K562 (cell line): ENCODE measurements at regions not wholly inside any gene's neighbourhood (a gene's known extent, or its start where the extent isn't known, plus 50 kb on each side); places are given as distances from the start of the nearest gene placed in this dataset.

Source experiments
- ATAC-seq: fragments of 200-7000 bp; cut with Tn5 transposase; 3 replicates; pipeline ENCODE4 v1.9.1; 2020; ENCODE audit warnings: moderate library complexity
- BruUV-seq: library from RNA; stranded (reverse); fragments of 400-500 nt; replicated peaks from 2 replicates; lab custom pipeline; 2021; lab: Mats Ljungman, UMichigan
- CTCF ChIA-PET: fragments of 300-600 bp; formaldehyde crosslinking; extraction: SDS; loops from one replicate; lab custom pipeline; 2021; ENCODE audit warnings: low intra/inter-chr PET ratio; lab: Yijun Ruan, JAX
- POLR2A ChIA-PET: fragments of 300-600, 350-650 bp; sonication (Branson Sonifier 250); formaldehyde crosslinking; extraction: SDS; loops from one replicate; lab custom pipeline; 2021; ENCODE audit warnings: antibody characterized with exemption, inconsistent platforms; lab: Yijun Ruan, JAX
- DNase-seq, 4 experiments: peaks; one replicate each; pipeline versions ENCODE4 v3.0.0 to v3.0.0-alpha.2; 2011 to 2018; ENCODE audit warnings: low spot score in 3 of 4, mixed read lengths in 3 of 4; ENCODE audit errors: extremely low read depth in 1 of 4
- FAIRE-seq: peaks from 2 replicates; lab custom pipeline; 2011; peaks lifted over from hg19 to GRCh38; lab: Jason Lieb, UNC
- H2AFZ ChIP-seq: 2 replicates; pipeline ENCODE4 v1.6.0; 2011; ENCODE audit warnings: low read depth, low read length, control low read depth, inconsistent platforms
- H3K27ac ChIP-seq: fragments of 200-600 bp; 3 replicates; pipeline ENCODE4 v1.8.0; 2011; ENCODE audit warnings: low read depth, mild to moderate bottlenecking, control low read depth, inconsistent platforms, low read length, moderate library complexity, mixed read lengths; ENCODE audit errors: extremely low read depth
- H3K27me3 ChIP-seq, 2 experiments: fragments of 300-600 bp in 1 of 2; 2 replicates in 1 of 2; 3 replicates in 1 of 2; pipeline versions ENCODE4 v1.6.0 to v1.8.0; 2011; ENCODE audit warnings: inconsistent platforms in 2 of 2, low read length in 2 of 2, mild to moderate bottlenecking in 1 of 2, mixed read lengths in 1 of 2, moderate library complexity in 1 of 2; ENCODE audit not compliant: control insufficient read depth in 2 of 2, insufficient read depth in 2 of 2
- H3K36me3 ChIP-seq: fragments of 300-600 bp; 3 replicates; pipeline ENCODE4 v1.8.0; 2011; ENCODE audit warnings: mild to moderate bottlenecking, low read length, inconsistent platforms; ENCODE audit not compliant: control insufficient read depth, insufficient read depth
- H3K4me1 ChIP-seq, 2 experiments: fragments of 200-600 bp in 1 of 2; replicated peaks in 1 of 2; 2 replicates in 1 of 2; 3 replicates in 1 of 2; pipeline versions ENCODE4 v1.5.1 to v1.8.0; 2011; ENCODE audit warnings: inconsistent platforms in 2 of 2, low read length in 2 of 2, mild to moderate bottlenecking in 1 of 2, mixed read lengths in 1 of 2, moderate library complexity in 1 of 2; ENCODE audit not compliant: control insufficient read depth in 2 of 2, insufficient read depth in 2 of 2
- H3K4me2 ChIP-seq: 2 replicates; pipeline ENCODE4 v1.6.1; 2011; ENCODE audit warnings: low read length, control low read depth, inconsistent platforms, mixed read lengths; ENCODE audit not compliant: insufficient read depth
- H3K4me3 ChIP-seq: fragments of 200-600 bp; sonication (generic), shearing (Covaris generic); 2 replicates; pipeline ENCODE4 v1.5.1; 2016; ENCODE audit warnings: control low read depth, inconsistent platforms
- H3K79me2 ChIP-seq: fragments of 200-600 bp; 3 replicates; pipeline ENCODE4 v1.8.0; 2011; ENCODE audit warnings: low read length, inconsistent platforms; ENCODE audit not compliant: control insufficient read depth, insufficient read depth
- H3K9ac ChIP-seq, 2 experiments: 2 replicates each; pipeline versions ENCODE4 v1.6.0 to v1.6.1; 2011; ENCODE audit warnings: low read depth in 2 of 2, low read length in 2 of 2, control low read depth in 1 of 2, inconsistent platforms in 1 of 2, mild to moderate bottlenecking in 1 of 2, mixed read lengths in 1 of 2; ENCODE audit not compliant: insufficient read depth in 1 of 2
- H3K9me1 ChIP-seq: one replicate; pipeline ENCODE4 v1.6.0; 2011; ENCODE audit warnings: inconsistent platforms, mild to moderate bottlenecking, low read length, moderate library complexity; ENCODE audit not compliant: control insufficient read depth, insufficient read depth
- H3K9me3 ChIP-seq: replicated peaks from 2 replicates; pipeline ENCODE4 v1.5.1; 2011; ENCODE audit warnings: low read depth, low read length, inconsistent platforms; ENCODE audit not compliant: control insufficient read depth, insufficient read depth
- H4K20me1 ChIP-seq: replicated peaks from 2 replicates; pipeline ENCODE4 v1.6.1; 2011; ENCODE audit warnings: low read length, inconsistent platforms, mixed read lengths; ENCODE audit not compliant: control insufficient read depth, insufficient read depth
- ELF1 ChIP-seq: fragments of 200-800 bp; sonication (Bioruptor generic); IDR thresholded peaks from 2 replicates; pipeline ENCODE4 v1.6.1; 2016; ENCODE audit warnings: missing genetic modification characterization, missing compliant biosample characterization
- ESRRA ChIP-seq: fragments of 450-650 bp; IDR thresholded peaks from 2 replicates; pipeline ENCODE4 v1.6.1; 2014; ENCODE audit warnings: low read depth, mild to moderate bottlenecking, moderate library complexity, borderline replicate concordance
- KAT8 ChIP-seq: fragments of 450-650 bp; IDR thresholded peaks from 2 replicates; pipeline ENCODE4 v1.6.1; 2016; ENCODE audit warnings: low read depth, mild to moderate bottlenecking
- MAFF ChIP-seq: IDR thresholded peaks from 2 replicates; pipeline ENCODE4 v1.6.1; 2012; ENCODE audit warnings: low read length, improper control_type of control experiment
- NCOA1 ChIP-seq: fragments of 450-650 bp; IDR thresholded peaks from 2 replicates; pipeline ENCODE4 v1.6.1; 2016; ENCODE audit warnings: low read depth
- NONO ChIP-seq, 2 experiments: fragments of 200-400 bp in 1 of 2; fragments of 450-650 bp in 1 of 2; formaldehyde crosslinking in 1 of 2; IDR thresholded peaks; 2 replicates each; pipeline ENCODE4 v1.6.1; 2017; ENCODE audit warnings: low read depth in 2 of 2, mild to moderate bottlenecking in 2 of 2, moderate library complexity in 2 of 2, low read length in 1 of 2
- PRDM10 ChIP-seq: fragments of 450-650 bp; IDR thresholded peaks from 2 replicates; pipeline ENCODE4 v1.6.1; 2018; ENCODE audit not compliant: partially characterized antibody
- RBM22 ChIP-seq: fragments of 200-400 bp; formaldehyde crosslinking; IDR thresholded peaks from 2 replicates; pipeline ENCODE4 v1.6.1; 2018; ENCODE audit warnings: low read length, low read depth; ENCODE audit not compliant: poor library complexity, severe bottlenecking
- SREBF2 ChIP-seq: sonication (generic); formaldehyde crosslinking; IDR thresholded peaks from 2 replicates; pipeline ENCODE4 v1.4.0; 2020; ENCODE audit warnings: mild to moderate bottlenecking, missing genetic modification reagents
- TFE3 ChIP-seq: fragments of 450-650 bp; formaldehyde crosslinking; IDR thresholded peaks from 2 replicates; pipeline ENCODE4 v1.4.0; 2020; ENCODE audit warnings: mild to moderate bottlenecking, mixed read lengths
- ZNF586 ChIP-seq: fragments of 450-650 bp; formaldehyde crosslinking; conservative IDR thresholded peaks from 2 replicates; pipeline ENCODE4 v1.4.0; 2020; ENCODE audit warnings: mild to moderate bottlenecking, moderate library complexity
- WGBS: fragments of 100-300 bp; shearing (Covaris generic); methylation state at CpG from one replicate; pipeline ENCODE4 v1.1.6; 2016; ENCODE audit warnings: low coverage, mixed read lengths; ENCODE audit not compliant: insufficient coverage; ENCODE audit errors: missing lambda C conversion rate; 5-methylcytosine and 5-hydroxymethylcytosine counted together
- in situ Hi-C: fragments of 300-500 bp; cut with MboI; formaldehyde crosslinking; loops from 4 replicates; pipeline ENCODE4 v1.15.0; 2018; ENCODE audit warnings: inconsistent platforms, mixed read lengths
- intact Hi-C: fragments of 100-400 bp; cut with micrococcal nuclease; formaldehyde crosslinking; loops from 2 replicates; pipeline ENCODE4 v1.14.2; 2022

GRCh38 chr5:74364507-74364906 is 276.0 kb downstream of the ENC1 start:
- 8% methylated on average over 4 of the region's 4 CpGs for WGBS
- no peak overlapping the region for H3K4me2 ChIP-seq
- H3K9me3 ChIP-seq, result no peaks in the 10 kb centered on the region
- H3K4me3 ChIP-seq, result no peak overlapping the region
- H3K4me1 ChIP-seq, result no peaks in the 10 kb centered on the region; a peak in 1 of 5 replicates
- FAIRE-seq (no peak), DNase-seq (no peak), ATAC-seq (no peak)
- in situ Hi-C loops, result no loop called here
- intact Hi-C loops, result no loop called here
- 0 out of 2 replicates have a peak, but pooled peaks cover 2% of the 10 kb centered on the region for H4K20me1 ChIP-seq
- H2AFZ ChIP-seq, result no peak overlapping the region
- H3K9me1 ChIP-seq, result no peaks in the 10 kb centered on the region
- no TSS peak for BruUV-seq
- no peak overlapping the region for H3K27ac ChIP-seq
- CTCF ChIA-PET, result no interaction called here
- no peak for TF ChIP-seq ELF1 (tag)
- no peak for TF ChIP-seq RBM22
- H3K9ac ChIP-seq, result no peak overlapping the region
- H3K36me3 ChIP-seq, result no peaks in the 10 kb centered on the region
- H3K79me2 ChIP-seq, result no peaks in the 10 kb centered on the region
- H3K27me3 ChIP-seq, result peaks cover 0 to 5% of the 10 kb centered on the region in 2 experiments; a peak in 2 of 5 replicates
- POLR2A ChIA-PET, result no interaction called here

- intact Hi-C loops (no loop called here), in situ Hi-C loops (no loop called here)
- H3K36me3 ChIP-seq, result no peaks in the 10 kb centered on the region
- BruUV-seq, result no TSS peak
- CTCF ChIA-PET, result no interaction called here
- H3K9me3 ChIP-seq, result no peaks in the 10 kb centered on the region
- H3K27ac ChIP-seq, result no peak overlapping the region
- 20% methylated on average over 7 of the region's 7 CpGs for WGBS
- ATAC-seq (no peak), FAIRE-seq (no peak), DNase-seq (no peak)
- H2AFZ ChIP-seq, result no peak overlapping the region
- H4K20me1 ChIP-seq, result 0 out of 2 replicates have a peak, but pooled peaks cover 2% of the 10 kb centered on the region
- H3K4me3 ChIP-seq, result no peak overlapping the region
- H3K4me2 ChIP-seq, result no peak overlapping the region
- H3K9me1 ChIP-seq, result no peaks in the 10 kb centered on the region
- no peak overlapping the region for H3K9ac ChIP-seq
- no peaks in the 10 kb centered on the region; a peak in 1 of 5 replicates for H3K4me1 ChIP-seq
- POLR2A ChIA-PET, result no interaction called here
- H3K79me2 ChIP-seq, result no peaks in the 10 kb centered on the region
- H3K27me3 ChIP-seq, result peaks cover 0 to 5% of the 10 kb centered on the region in 2 experiments; a peak in 2 of 5 replicates
- TF ChIP-seq PRDM10, result no peak
- TF ChIP-seq NONO (IDR thresholded peaks at IDR 0.05; ENCODE audit: low read depth in 2 of 2, low read length in 1 of 2), result no peak
- TF ChIP-seq MAFF, result no peak
- no peak for TF ChIP-seq ZNF586 (CRISPR knock-in tag)
- TF ChIP-seq SREBF2, result no peak
- no peak for TF ChIP-seq TFE3 (CRISPR knock-in tag)
- TF ChIP-seq ESRRA, result no peak
- no peak for TF ChIP-seq KAT8
- TF ChIP-seq NCOA1, result no peak
These were observed 276.8 kb downstream of the ENC1 start for GRCh38 chr5:74363603-74364205.
